ENCODE measurements at regions not wholly inside any gene's neighbourhood (a gene's known extent, or its start where the extent isn't known, plus 50 kb on each side); places are given as distances from the start of the nearest gene placed in this dataset.

GRCh38 chr2:138132108-138132507 lies 167.8 kb downstream of the HNMT start:
- TF ChIP-seq CTCF (IDR thresholded peaks at IDR 0.05; ENCODE audit: unreplicated experiment in 3 of 3), result no peak
- no peaks in the 10 kb centered on the region for H3K9me3 Mint-ChIP-seq
- no peak overlapping the region for H3K27ac Mint-ChIP-seq
- H3K27me3 Mint-ChIP-seq (ENCODE audit: low read depth), result no peaks in the 10 kb centered on the region
- H3K36me3 Mint-ChIP-seq (ENCODE audit: low read depth), result no peaks in the 10 kb centered on the region
- no peaks in the 10 kb centered on the region for H3K4me1 Mint-ChIP-seq
- no peak overlapping the region for H3K4me3 Mint-ChIP-seq

DNA sequence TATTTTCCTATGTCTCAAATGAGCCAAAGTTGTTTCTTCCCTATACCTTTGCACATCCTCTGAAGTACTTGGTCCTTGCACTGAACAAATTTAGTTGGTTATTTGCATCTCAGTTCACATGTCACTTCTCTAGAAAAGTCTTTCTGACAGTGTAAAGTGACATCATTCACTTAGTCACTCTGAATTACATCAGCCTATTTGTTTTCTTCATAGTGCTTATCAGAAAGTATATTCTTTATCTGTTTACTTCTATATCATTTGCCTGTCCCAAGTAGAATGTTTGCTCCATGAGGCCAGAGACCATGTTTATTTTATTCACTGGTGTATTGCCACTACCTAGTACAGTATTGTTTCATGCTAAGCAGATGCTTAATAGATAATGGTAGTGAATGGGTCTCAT lies 173.7 kb downstream of the HNMT start:
- H3K36me3 Mint-ChIP-seq (ENCODE audit: low read depth), result no peaks in the 10 kb centered on the region
- no peak for TF ChIP-seq CTCF (IDR thresholded peaks at IDR 0.05; ENCODE audit: unreplicated experiment in 3 of 3)
- no peaks in the 10 kb centered on the region for H3K4me1 Mint-ChIP-seq
- no peak overlapping the region for H3K27ac Mint-ChIP-seq
- peaks cover 5% of the 10 kb centered on the region for H3K9me3 Mint-ChIP-seq
- no peaks in the 10 kb centered on the region for H3K27me3 Mint-ChIP-seq (ENCODE audit: low read depth)
- no peak overlapping the region for H3K4me3 Mint-ChIP-seq

GRCh38 chr2:138147796-138148195 lies 183.5 kb downstream of the HNMT start:
- H3K4me3 Mint-ChIP-seq, result no peak overlapping the region
- H3K9me3 Mint-ChIP-seq, result peaks cover 5% of the 10 kb centered on the region
- no peaks in the 10 kb centered on the region for H3K27me3 Mint-ChIP-seq (ENCODE audit: low read depth)
- H3K27ac Mint-ChIP-seq, result no peak overlapping the region
- no peaks in the 10 kb centered on the region for H3K36me3 Mint-ChIP-seq (ENCODE audit: low read depth)
- no peaks in the 10 kb centered on the region for H3K4me1 Mint-ChIP-seq
- no peak for TF ChIP-seq CTCF (IDR thresholded peaks at IDR 0.05; ENCODE audit: unreplicated experiment in 3 of 3)

GRCh38 chr2:138155304-138155703 lies 191.0 kb downstream of the HNMT start:
- H3K27ac Mint-ChIP-seq, result no peak overlapping the region
- TF ChIP-seq CTCF (IDR thresholded peaks at IDR 0.05; ENCODE audit: unreplicated experiment in 3 of 3), result no peak
- H3K36me3 Mint-ChIP-seq (ENCODE audit: low read depth), result no peaks in the 10 kb centered on the region
- no peaks in the 10 kb centered on the region for H3K27me3 Mint-ChIP-seq (ENCODE audit: low read depth)
- H3K9me3 Mint-ChIP-seq, result peaks cover 3% of the 10 kb centered on the region
- no peak overlapping the region for H3K4me3 Mint-ChIP-seq
- no peaks in the 10 kb centered on the region for H3K4me1 Mint-ChIP-seq

DNA sequence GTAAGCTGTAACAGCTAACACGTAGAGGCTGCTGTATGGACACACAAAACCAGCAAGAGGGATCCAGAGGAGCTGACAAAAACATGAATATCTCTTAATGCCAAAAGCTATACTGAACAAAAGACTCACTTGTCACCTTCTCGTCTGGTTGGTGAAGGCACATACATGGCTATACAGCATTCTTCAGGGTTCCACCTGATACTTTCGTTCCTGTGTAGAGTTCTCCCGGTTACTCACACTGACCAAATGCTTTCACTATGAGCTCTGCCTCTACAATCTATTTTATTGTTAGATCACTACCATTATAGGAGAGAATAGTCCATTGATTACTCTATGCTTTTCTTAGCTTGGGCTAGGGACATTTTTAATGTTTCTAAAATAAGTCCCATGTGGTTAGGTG lies 193.1 kb downstream of the HNMT start:
- H3K36me3 Mint-ChIP-seq (ENCODE audit: low read depth), result no peaks in the 10 kb centered on the region
- H3K4me3 Mint-ChIP-seq, result no peak overlapping the region
- H3K27ac Mint-ChIP-seq, result no peak overlapping the region
- no peak for TF ChIP-seq CTCF (IDR thresholded peaks at IDR 0.05; ENCODE audit: unreplicated experiment in 3 of 3)
- H3K4me1 Mint-ChIP-seq, result no peaks in the 10 kb centered on the region
- peaks cover 3% of the 10 kb centered on the region for H3K9me3 Mint-ChIP-seq
- H3K27me3 Mint-ChIP-seq (ENCODE audit: low read depth), result no peaks in the 10 kb centered on the region

DNA sequence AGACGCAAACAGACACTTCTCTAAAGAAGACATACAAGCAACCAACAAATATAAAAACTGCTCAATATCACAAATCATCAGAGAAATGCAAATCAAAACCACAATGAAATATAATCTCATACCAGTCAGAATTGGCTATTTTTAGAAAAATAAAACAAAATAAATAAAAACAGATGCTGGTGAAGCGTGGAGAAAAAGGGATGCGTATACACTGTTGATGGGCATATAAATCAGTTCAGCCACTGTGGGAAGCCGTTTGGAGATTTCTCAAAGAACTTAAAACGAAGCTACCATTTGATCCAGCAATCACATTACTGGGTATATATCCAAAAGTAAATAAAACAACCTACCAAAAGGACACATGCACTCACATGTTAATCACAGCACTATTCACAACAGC lies 206.2 kb downstream of the HNMT start:
- H3K9me3 Mint-ChIP-seq, result peaks cover 19% of the 10 kb centered on the region
- H3K36me3 Mint-ChIP-seq (ENCODE audit: low read depth), result no peaks in the 10 kb centered on the region
- H3K27ac Mint-ChIP-seq, result no peak overlapping the region
- no peaks in the 10 kb centered on the region for H3K4me1 Mint-ChIP-seq
- H3K4me3 Mint-ChIP-seq, result no peak overlapping the region
- no peak for TF ChIP-seq CTCF (IDR thresholded peaks at IDR 0.05; ENCODE audit: unreplicated experiment in 3 of 3)
- H3K27me3 Mint-ChIP-seq (ENCODE audit: low read depth), result no peaks in the 10 kb centered on the region

Measured in nephron (organoid).